Central memory CD4-positive, alpha-beta T cell (primary cell): ENCODE measurements at regions not wholly inside any gene's neighbourhood (a gene's known extent, or its start where the extent isn't known, plus 50 kb on each side); places are given as distances from the start of the nearest gene placed in this dataset.
A peak's percentile ranks its signal among the peaks of the same experiment; 100 is the strongest.

ENCODE experiments used
- DNase-seq: peaks from one replicate; pipeline ENCODE4 v3.0.0; 2022

- DNase-seq, result no peak
Measured at GRCh38 chr14:100638211-100638855, 51.1 kb upstream of the BEGAIN start.

- DNase-seq, result no peak
Measured at GRCh38 chr14:100639280-100639679, 52.1 kb upstream of the BEGAIN start.

GRCh38 chr14:100640471-100641273, 53.5 kb upstream of the BEGAIN start:
- DNase-seq, result peak; percentile 76

- no peak for DNase-seq
Measured at GRCh38 chr14:100641274-100641860, 54.1 kb upstream of the BEGAIN start.

GRCh38 chr14:100643426-100643825, 56.2 kb upstream of the BEGAIN start:
- no peak for DNase-seq

- DNase-seq, result no peak
Measured at GRCh38 chr14:100644383-100644782, 57.2 kb upstream of the BEGAIN start.

- DNase-seq, result no peak
Measured at GRCh38 chr14:100644784-100645183, 57.6 kb upstream of the BEGAIN start.

GRCh38 chr14:100645196-100645981, 58.2 kb upstream of the BEGAIN start:
- peak; percentile 80 for DNase-seq

- no peak for DNase-seq
Measured at GRCh38 chr14:100645982-100646314, 58.7 kb upstream of the BEGAIN start.

GRCh38 chr14:100648474-100649172, 61.4 kb upstream of the BEGAIN start:
- no peak for DNase-seq

- no peak for DNase-seq
Measured at GRCh38 chr14:100649173-100649519, 61.9 kb upstream of the BEGAIN start.

GRCh38 chr14:100651999-100652508, 64.8 kb upstream of the BEGAIN start:
- no peak for DNase-seq

- DNase-seq, result no peak
Measured at GRCh38 chr14:100652744-100653143, 65.5 kb upstream of the BEGAIN start.

- DNase-seq, result no peak
Measured at GRCh38 chr14:100653409-100653808, 66.2 kb upstream of the BEGAIN start.

GRCh38 chr14:100654025-100654813, 67.0 kb upstream of the BEGAIN start:
- no peak for DNase-seq

- peak; percentile 31 for DNase-seq
Measured at GRCh38 chr14:100654814-100655740, 67.9 kb upstream of the BEGAIN start.

GRCh38 chr14:100655741-100656085, 68.5 kb upstream of the BEGAIN start:
- no peak for DNase-seq

- no peak for DNase-seq
Measured at GRCh38 chr14:100656996-100657395, 69.7 kb upstream of the DLK1 start.

- DNase-seq, result no peak
Measured at GRCh38 chr14:100657780-100658179, 68.9 kb upstream of the DLK1 start.

- DNase-seq, result no peak
Measured at GRCh38 chr14:100658181-100658886, 68.4 kb upstream of the DLK1 start.
